ENCODE measurements at regions not wholly inside any gene's neighbourhood (a gene's known extent, or its start where the extent isn't known, plus 50 kb on each side); places are given as distances from the start of the nearest gene placed in this dataset.

GRCh38 chr9:1845425-1845824 lies 169.7 kb upstream of the SMARCA2 start:
- TF ChIP-seq POLR2A (IDR thresholded peaks at IDR 0.05; ENCODE audit: low read depth, low read length) (no peak), CTCF (IDR thresholded peaks at IDR 0.05; ENCODE audit: extremely low read depth in 1 of 2, insufficient read depth in 1 of 2, low read depth in 1 of 2, low read length in 2 of 2) (no peak), MAX (IDR thresholded peaks at IDR 0.05; ENCODE audit: insufficient read depth, insufficient read length) (no peak), POLR2AphosphoS5 (IDR thresholded peaks at IDR 0.05; ENCODE audit: insufficient read depth, low read depth, low read length) (no peak), EZH2 (IDR thresholded peaks at IDR 0.05; ENCODE audit: borderline replicate concordance, low read depth, low read length, severe bottlenecking) (no peak), FOS (IDR thresholded peaks at IDR 0.05; ENCODE audit: borderline replicate concordance, insufficient read depth, low read length) (no peak), JUN (IDR thresholded peaks at IDR 0.05; ENCODE audit: borderline replicate concordance, insufficient read depth, insufficient read length, low read depth) (no peak)

All from endothelial cell of umbilical vein (primary cell).